Ishikawa (cell line): ENCODE measurements at regions not wholly inside any gene's neighbourhood (a gene's known extent, or its start where the extent isn't known, plus 50 kb on each side); places are given as distances from the start of the nearest gene placed in this dataset.

Source experiments
- CEBPB ChIP-seq: IDR thresholded peaks from 2 replicates; pipeline ENCODE4 v1.6.1; 2012
- CREB1 ChIP-seq: IDR thresholded peaks from 2 replicates; pipeline ENCODE4 v1.6.1; 2012; ENCODE audit warnings: low read depth
- EGR1 ChIP-seq: IDR thresholded peaks from 2 replicates; pipeline ENCODE4 v1.6.1; 2012
- EP300 ChIP-seq: IDR thresholded peaks from 2 replicates; pipeline ENCODE4 v1.6.1; 2012; ENCODE audit warnings: borderline replicate concordance
- FOXM1 ChIP-seq: IDR thresholded peaks from 2 replicates; pipeline ENCODE4 v1.6.1; 2012; ENCODE audit warnings: low read depth, borderline replicate concordance
- NFIC ChIP-seq: IDR thresholded peaks from 2 replicates; pipeline ENCODE4 v1.6.1; 2012
- RAD21 ChIP-seq: IDR thresholded peaks from 2 replicates; pipeline ENCODE4 v1.6.1; 2012; ENCODE audit warnings: low read depth
- TAF1 ChIP-seq: IDR thresholded peaks from 2 replicates; pipeline ENCODE4 v1.6.1; 2012; ENCODE audit warnings: low read depth, mild to moderate bottlenecking
- TCF12 ChIP-seq: IDR thresholded peaks from 2 replicates; pipeline ENCODE4 v1.6.1; 2012; ENCODE audit warnings: low read depth
- TEAD4 ChIP-seq: IDR thresholded peaks from 2 replicates; pipeline ENCODE4 v1.6.1; 2012
- YY1 ChIP-seq: IDR thresholded peaks from 2 replicates; pipeline ENCODE4 v1.6.1; 2012; ENCODE audit warnings: low read depth
- ZBTB7A ChIP-seq: IDR thresholded peaks from 2 replicates; pipeline ENCODE4 v1.6.1; 2012; ENCODE audit warnings: low read depth
- TF ChIP-seq, protein P1 (sequence below): IDR thresholded peaks from 2 replicates; pipeline ENCODE4 v1.6.1; 2012; ENCODE audit warnings: low read depth, mild to moderate bottlenecking
- TF ChIP-seq, protein P2 (sequence below): IDR thresholded peaks from 2 replicates; pipeline ENCODE4 v1.6.1; 2012
- TF ChIP-seq, protein P3 (sequence below): IDR thresholded peaks from 2 replicates; pipeline ENCODE4 v1.6.1; 2012

DNA sequence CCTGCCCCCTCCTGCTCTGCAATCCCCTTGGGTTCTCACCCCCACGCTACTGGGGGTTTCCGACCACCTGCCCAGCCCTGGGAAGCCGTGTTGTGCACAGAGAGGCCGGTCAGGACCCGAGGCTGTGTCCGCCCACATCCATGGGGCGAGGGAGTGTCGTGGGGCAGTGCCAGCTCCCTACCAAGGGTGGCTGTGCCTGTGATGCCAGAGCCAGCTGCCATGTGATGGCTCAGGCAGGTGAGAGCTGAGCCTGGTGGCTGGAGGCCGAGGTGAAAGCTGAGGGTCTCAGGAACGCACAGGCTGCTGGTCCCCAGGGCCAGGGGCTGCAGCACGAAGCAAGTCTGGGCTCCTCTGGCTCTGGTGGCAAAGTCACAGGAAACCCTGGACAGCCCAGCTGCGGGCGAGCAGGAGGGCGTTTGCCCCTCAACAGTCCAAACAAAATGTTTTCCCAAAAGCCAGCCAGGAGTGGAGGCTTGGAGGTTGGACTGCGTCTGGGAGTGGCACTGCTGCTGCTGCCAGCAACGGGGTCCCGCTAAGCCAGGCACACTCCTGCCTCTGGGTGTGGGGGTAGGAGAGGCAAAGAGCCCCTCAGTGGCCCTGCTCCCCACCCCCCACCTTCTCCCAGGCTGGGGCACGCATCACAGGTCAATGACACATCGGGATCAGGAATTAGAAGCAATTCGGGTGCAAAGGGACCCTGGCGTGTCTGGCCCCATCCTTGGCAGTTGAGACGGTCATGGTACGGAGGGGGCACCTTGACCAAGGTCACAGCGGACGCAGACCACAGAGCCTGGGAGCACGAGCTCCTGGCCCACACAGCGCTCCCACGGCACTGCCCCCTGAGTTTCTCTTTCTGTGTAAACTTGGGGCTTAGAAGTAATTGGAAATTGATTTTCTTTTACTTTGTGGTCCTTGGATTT, 72.4 kb upstream of the GPC1 start:
- TF ChIP-seq CEBPB, result no peak
- TF ChIP-seq NFIC, result no peak
- TF ChIP-seq, protein P1, sequence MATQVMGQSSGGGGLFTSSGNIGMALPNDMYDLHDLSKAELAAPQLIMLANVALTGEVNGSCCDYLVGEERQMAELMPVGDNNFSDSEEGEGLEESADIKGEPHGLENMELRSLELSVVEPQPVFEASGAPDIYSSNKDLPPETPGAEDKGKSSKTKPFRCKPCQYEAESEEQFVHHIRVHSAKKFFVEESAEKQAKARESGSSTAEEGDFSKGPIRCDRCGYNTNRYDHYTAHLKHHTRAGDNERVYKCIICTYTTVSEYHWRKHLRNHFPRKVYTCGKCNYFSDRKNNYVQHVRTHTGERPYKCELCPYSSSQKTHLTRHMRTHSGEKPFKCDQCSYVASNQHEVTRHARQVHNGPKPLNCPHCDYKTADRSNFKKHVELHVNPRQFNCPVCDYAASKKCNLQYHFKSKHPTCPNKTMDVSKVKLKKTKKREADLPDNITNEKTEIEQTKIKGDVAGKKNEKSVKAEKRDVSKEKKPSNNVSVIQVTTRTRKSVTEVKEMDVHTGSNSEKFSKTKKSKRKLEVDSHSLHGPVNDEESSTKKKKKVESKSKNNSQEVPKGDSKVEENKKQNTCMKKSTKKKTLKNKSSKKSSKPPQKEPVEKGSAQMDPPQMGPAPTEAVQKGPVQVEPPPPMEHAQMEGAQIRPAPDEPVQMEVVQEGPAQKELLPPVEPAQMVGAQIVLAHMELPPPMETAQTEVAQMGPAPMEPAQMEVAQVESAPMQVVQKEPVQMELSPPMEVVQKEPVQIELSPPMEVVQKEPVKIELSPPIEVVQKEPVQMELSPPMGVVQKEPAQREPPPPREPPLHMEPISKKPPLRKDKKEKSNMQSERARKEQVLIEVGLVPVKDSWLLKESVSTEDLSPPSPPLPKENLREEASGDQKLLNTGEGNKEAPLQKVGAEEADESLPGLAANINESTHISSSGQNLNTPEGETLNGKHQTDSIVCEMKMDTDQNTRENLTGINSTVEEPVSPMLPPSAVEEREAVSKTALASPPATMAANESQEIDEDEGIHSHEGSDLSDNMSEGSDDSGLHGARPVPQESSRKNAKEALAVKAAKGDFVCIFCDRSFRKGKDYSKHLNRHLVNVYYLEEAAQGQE, result no peak
- no peak for TF ChIP-seq TAF1
- TF ChIP-seq ZBTB7A, result no peak
- no peak for TF ChIP-seq YY1
- no peak for TF ChIP-seq EP300

DNA sequence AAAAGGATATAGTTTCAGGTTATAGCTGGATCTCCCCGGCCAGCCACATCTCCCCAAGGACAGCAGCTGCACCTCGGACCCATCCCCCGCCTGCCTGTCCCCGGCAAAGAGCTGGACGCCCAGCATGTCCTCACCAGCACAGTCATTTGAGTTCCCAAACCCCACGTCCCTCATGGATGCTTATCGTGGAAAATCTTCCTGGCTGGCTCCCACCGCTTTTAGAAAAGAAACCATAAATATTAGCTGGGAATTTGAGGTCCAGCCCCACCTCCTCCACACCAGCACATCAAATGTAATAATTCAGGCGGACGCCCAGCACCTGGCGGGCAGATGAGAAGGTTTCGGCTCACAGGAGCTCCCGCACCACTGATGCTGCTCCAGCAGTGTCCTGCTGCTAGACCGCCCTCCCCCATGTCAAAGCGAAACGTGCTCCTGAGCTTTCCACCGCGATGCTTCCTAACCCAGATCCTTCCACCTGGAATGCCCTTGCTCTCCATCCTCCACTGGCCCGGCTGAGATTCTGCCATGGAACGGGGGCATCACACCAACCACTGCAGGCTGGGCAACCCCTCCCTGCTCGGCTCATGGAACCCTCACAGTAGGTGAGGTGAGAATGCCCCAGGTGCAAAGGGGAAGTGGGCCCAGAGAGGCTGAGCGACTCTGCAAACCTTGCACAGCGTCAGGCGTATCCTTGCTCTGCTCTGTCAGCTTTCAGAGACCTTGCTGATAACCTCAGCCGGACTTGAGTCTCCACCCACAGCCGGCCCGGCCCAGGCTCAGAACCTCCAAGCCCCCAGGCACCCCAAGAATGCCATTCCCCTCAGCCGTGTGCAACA, 71.5 kb upstream of the GPC1 start:
- TF ChIP-seq FOXM1 (no peak), EP300 (no peak), ZBTB7A (no peak), RAD21 (no peak), NFIC (no peak), TCF12 (no peak), YY1 (no peak), TAF1 (no peak), CEBPB (no peak), TEAD4 (no peak), CREB1 (no peak), EGR1 (no peak)
- TF ChIP-seq, protein P1, result no peak
- TF ChIP-seq, protein P2, sequence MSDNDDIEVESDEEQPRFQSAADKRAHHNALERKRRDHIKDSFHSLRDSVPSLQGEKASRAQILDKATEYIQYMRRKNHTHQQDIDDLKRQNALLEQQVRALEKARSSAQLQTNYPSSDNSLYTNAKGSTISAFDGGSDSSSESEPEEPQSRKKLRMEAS, result no peak
- TF ChIP-seq, protein P3, sequence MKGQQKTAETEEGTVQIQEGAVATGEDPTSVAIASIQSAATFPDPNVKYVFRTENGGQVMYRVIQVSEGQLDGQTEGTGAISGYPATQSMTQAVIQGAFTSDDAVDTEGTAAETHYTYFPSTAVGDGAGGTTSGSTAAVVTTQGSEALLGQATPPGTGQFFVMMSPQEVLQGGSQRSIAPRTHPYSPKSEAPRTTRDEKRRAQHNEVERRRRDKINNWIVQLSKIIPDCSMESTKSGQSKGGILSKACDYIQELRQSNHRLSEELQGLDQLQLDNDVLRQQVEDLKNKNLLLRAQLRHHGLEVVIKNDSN, result no peak

DNA sequence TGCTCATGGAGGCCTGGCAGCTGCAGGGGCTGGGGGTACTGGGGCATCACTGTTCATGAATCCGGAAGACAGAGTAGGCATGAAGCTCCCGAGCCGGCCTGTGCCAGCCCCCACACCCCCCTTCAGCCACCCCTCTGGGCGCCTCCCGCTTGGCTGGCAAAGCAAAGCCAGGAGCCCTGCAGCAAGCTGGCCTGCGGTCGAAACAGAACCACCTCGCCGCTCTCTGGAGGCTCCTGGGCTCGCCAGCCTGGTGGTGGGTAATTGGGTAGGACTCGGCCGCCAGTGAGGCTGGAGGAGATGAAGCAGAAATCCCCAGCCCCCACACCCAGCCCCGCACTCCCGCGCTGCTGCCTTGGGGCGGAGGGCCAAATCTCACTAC, 70.9 kb upstream of the GPC1 start:
- no peak for TF ChIP-seq CREB1
- no peak for TF ChIP-seq CEBPB
- no peak for TF ChIP-seq YY1
- TF ChIP-seq FOXM1, result no peak
- no peak for TF ChIP-seq TAF1
- TF ChIP-seq ZBTB7A, result no peak
- no peak for TF ChIP-seq TEAD4
- TF ChIP-seq, protein P2, result no peak
- TF ChIP-seq NFIC, result no peak
- TF ChIP-seq, protein P1, result no peak
- no peak for TF ChIP-seq TCF12
- TF ChIP-seq EP300, result no peak
- TF ChIP-seq, protein P3, result no peak
- no peak for TF ChIP-seq EGR1
- TF ChIP-seq RAD21, result no peak
